ENCODE measurements at regions not wholly inside any gene's neighbourhood (a gene's known extent, or its start where the extent isn't known, plus 50 kb on each side); places are given as distances from the start of the nearest gene placed in this dataset.
"Not testable (repeated sequence)": the region's sequence is repeated elsewhere in the genome, so short reads cannot be mapped to it uniquely, and the experiment has no call there.

DNA sequence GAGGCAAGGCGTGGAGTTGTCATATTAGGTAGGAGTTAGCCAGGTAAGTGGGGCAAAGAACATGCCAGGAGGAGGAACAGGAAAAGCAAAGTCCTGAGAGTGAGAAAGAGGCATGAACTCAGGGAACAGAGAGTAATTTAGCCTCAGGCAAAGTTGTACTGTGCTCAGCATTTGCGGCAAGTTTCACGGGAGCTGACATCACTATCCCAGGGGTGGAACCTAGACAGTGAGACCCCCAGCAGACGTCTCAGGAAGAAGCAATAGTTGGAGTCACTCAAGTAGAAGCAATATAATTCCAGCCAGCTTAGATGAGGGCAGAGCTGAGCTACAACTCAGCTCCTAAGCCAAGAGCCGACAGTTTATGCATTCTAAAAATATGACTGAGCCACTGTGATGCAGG is 426.0 kb upstream of the ISX start:
- ChIA-PET CTCF (no interaction called here), POLR2A (no interaction called here)
- H3K4me3 Mint-ChIP-seq, result no peak overlapping the region
- no peaks in the 10 kb centered on the region for H3K9me3 Mint-ChIP-seq
- no peaks in the 10 kb centered on the region for H3K36me3 Mint-ChIP-seq
- peaks cover 14% of the 10 kb centered on the region for H3K4me1 Mint-ChIP-seq
- TF ChIP-seq NFYB (CRISPR knock-in tag; conservative IDR thresholded peaks at IDR 0.05; ENCODE audit: low read depth) (no peak), ZNF232 (CRISPR knock-in tag; IDR thresholded peaks at IDR 0.05) (no peak), JUN (CRISPR knock-in tag; IDR thresholded peaks at IDR 0.05) (no peak), TEAD4 (CRISPR knock-in tag; IDR thresholded peaks at IDR 0.05) (no peak), NFATC4 (CRISPR knock-in tag; IDR thresholded peaks at IDR 0.05) (no peak), GABPB1 (CRISPR knock-in tag; IDR thresholded peaks at IDR 0.05) (no peak)
- TF ChIP-seq, protein P1, sequence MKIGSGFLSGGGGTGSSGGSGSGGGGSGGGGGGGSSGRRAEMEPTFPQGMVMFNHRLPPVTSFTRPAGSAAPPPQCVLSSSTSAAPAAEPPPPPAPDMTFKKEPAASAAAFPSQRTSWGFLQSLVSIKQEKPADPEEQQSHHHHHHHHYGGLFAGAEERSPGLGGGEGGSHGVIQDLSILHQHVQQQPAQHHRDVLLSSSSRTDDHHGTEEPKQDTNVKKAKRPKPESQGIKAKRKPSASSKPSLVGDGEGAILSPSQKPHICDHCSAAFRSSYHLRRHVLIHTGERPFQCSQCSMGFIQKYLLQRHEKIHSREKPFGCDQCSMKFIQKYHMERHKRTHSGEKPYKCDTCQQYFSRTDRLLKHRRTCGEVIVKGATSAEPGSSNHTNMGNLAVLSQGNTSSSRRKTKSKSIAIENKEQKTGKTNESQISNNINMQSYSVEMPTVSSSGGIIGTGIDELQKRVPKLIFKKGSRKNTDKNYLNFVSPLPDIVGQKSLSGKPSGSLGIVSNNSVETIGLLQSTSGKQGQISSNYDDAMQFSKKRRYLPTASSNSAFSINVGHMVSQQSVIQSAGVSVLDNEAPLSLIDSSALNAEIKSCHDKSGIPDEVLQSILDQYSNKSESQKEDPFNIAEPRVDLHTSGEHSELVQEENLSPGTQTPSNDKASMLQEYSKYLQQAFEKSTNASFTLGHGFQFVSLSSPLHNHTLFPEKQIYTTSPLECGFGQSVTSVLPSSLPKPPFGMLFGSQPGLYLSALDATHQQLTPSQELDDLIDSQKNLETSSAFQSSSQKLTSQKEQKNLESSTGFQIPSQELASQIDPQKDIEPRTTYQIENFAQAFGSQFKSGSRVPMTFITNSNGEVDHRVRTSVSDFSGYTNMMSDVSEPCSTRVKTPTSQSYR (CRISPR knock-in tag; IDR thresholded peaks at IDR 0.05), result no peak
- TF ChIP-seq, protein P2, sequence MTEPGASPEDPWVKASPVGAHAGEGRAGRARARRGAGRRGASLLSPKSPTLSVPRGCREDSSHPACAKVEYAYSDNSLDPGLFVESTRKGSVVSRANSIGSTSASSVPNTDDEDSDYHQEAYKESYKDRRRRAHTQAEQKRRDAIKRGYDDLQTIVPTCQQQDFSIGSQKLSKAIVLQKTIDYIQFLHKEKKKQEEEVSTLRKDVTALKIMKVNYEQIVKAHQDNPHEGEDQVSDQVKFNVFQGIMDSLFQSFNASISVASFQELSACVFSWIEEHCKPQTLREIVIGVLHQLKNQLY (CRISPR knock-in tag; IDR thresholded peaks at IDR 0.05), result no peak
- no peaks in the 10 kb centered on the region; the same call in none of the 2 replicates for H3K27me3 Mint-ChIP-seq (ENCODE audit: low read depth)
- DNase-seq (ENCODE audit: low spot score), result no peak
- ATAC-seq, result no peak
- no peak overlapping the region for H3K27ac Mint-ChIP-seq

DNA sequence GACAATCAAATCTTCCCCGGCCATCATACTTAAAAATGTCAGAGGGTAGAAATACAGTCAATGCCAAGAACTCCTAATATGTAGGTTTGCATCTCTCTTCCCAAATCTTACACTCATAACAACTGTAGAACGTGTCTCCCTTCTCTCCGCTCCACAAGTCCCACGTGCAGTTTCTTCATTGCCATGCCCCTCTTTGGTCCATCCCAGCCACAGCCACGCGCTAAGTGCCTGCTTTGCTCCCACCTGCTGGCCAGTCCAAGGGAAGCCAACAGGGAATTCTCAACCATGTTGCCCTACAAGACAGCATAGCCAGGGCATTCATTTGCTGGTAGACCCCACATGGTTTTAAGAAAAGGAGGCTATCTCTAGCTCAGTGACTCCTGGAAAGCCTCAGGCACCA is 420.6 kb upstream of the ISX start:
- Mint-ChIP-seq H3K27ac (no peak overlapping the region), H3K27me3 (ENCODE audit: low read depth) (no peaks in the 10 kb centered on the region; the same call in 1 of the 2 replicates), H3K4me3 (no peak overlapping the region), H3K4me1 (no peaks in the 10 kb centered on the region), H3K36me3 (no peaks in the 10 kb centered on the region), H3K9me3 (no peaks in the 10 kb centered on the region)
- CTCF ChIA-PET, result interaction anchor here (0.6 kb wide), 1 partner anchor 277 kb away, joined by 3 read pairs; no protein-coding TSS in a partner anchor
- POLR2A ChIA-PET, result no interaction called here
- TF ChIP-seq ELF4 (CRISPR knock-in tag; IDR thresholded peaks at IDR 0.05; ENCODE audit: low read depth) (no peak), NFATC4 (CRISPR knock-in tag; IDR thresholded peaks at IDR 0.05) (no peak)
- TF ChIP-seq, protein P3, sequence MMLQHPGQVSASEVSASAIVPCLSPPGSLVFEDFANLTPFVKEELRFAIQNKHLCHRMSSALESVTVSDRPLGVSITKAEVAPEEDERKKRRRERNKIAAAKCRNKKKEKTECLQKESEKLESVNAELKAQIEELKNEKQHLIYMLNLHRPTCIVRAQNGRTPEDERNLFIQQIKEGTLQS (CRISPR knock-in tag; conservative IDR thresholded peaks at IDR 0.05), result no peak
- peak; percentile 86 for ATAC-seq
- DNase-seq (ENCODE audit: low spot score), result peak; percentile 49

DNA sequence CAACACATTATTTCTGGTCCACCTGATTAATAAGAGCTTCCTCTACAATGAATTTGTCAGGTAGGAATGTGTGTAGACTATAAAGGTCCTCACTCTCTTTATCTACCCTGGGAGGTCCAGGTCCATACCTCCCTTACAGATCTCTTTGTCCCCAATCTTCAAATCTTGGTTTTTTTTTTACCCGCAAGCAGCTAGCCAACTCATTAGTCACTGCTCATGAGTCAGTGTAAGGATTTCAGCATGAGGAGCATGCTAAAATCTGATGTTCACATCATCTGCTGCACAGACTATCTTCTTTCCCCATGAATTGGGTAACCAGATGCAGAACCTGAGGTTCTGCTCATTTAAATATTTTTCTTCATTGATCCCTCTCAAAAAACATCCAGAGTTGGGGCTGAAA is 397.0 kb upstream of the ISX start:
- no peak for DNase-seq (ENCODE audit: low spot score)
- Mint-ChIP-seq H3K27ac (no peak overlapping the region), H3K9me3 (peaks cover 18% of the 10 kb centered on the region), H3K27me3 (ENCODE audit: low read depth) (no peaks in the 10 kb centered on the region), H3K4me1 (no peaks in the 10 kb centered on the region), H3K36me3 (no peaks in the 10 kb centered on the region), H3K4me3 (no peak overlapping the region)
- no peak for ATAC-seq
- TF ChIP-seq, protein P4, sequence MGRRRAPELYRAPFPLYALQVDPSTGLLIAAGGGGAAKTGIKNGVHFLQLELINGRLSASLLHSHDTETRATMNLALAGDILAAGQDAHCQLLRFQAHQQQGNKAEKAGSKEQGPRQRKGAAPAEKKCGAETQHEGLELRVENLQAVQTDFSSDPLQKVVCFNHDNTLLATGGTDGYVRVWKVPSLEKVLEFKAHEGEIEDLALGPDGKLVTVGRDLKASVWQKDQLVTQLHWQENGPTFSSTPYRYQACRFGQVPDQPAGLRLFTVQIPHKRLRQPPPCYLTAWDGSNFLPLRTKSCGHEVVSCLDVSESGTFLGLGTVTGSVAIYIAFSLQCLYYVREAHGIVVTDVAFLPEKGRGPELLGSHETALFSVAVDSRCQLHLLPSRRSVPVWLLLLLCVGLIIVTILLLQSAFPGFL (CRISPR knock-in tag; IDR thresholded peaks at IDR 0.05; ENCODE audit: borderline replicate concordance), result no peak
- TF ChIP-seq, protein P5, sequence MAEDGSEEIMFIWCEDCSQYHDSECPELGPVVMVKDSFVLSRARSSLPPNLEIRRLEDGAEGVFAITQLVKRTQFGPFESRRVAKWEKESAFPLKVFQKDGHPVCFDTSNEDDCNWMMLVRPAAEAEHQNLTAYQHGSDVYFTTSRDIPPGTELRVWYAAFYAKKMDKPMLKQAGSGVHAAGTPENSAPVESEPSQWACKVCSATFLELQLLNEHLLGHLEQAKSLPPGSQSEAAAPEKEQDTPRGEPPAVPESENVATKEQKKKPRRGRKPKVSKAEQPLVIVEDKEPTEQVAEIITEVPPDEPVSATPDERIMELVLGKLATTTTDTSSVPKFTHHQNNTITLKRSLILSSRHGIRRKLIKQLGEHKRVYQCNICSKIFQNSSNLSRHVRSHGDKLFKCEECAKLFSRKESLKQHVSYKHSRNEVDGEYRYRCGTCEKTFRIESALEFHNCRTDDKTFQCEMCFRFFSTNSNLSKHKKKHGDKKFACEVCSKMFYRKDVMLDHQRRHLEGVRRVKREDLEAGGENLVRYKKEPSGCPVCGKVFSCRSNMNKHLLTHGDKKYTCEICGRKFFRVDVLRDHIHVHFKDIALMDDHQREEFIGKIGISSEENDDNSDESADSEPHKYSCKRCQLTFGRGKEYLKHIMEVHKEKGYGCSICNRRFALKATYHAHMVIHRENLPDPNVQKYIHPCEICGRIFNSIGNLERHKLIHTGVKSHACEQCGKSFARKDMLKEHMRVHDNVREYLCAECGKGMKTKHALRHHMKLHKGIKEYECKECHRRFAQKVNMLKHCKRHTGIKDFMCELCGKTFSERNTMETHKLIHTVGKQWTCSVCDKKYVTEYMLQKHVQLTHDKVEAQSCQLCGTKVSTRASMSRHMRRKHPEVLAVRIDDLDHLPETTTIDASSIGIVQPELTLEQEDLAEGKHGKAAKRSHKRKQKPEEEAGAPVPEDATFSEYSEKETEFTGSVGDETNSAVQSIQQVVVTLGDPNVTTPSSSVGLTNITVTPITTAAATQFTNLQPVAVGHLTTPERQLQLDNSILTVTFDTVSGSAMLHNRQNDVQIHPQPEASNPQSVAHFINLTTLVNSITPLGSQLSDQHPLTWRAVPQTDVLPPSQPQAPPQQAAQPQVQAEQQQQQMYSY (CRISPR knock-in tag; IDR thresholded peaks at IDR 0.05), result no peak
- no peak for TF ChIP-seq NFE2L1 (CRISPR knock-in tag; IDR thresholded peaks at IDR 0.05)
- TF ChIP-seq SP1 (CRISPR knock-in tag; conservative IDR thresholded peaks at IDR 0.05), result no peak
- TF ChIP-seq, protein P6, sequence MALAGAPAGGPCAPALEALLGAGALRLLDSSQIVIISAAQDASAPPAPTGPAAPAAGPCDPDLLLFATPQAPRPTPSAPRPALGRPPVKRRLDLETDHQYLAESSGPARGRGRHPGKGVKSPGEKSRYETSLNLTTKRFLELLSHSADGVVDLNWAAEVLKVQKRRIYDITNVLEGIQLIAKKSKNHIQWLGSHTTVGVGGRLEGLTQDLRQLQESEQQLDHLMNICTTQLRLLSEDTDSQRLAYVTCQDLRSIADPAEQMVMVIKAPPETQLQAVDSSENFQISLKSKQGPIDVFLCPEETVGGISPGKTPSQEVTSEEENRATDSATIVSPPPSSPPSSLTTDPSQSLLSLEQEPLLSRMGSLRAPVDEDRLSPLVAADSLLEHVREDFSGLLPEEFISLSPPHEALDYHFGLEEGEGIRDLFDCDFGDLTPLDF (CRISPR knock-in tag; IDR thresholded peaks at IDR 0.05), result no peak
- TF ChIP-seq, protein P7, sequence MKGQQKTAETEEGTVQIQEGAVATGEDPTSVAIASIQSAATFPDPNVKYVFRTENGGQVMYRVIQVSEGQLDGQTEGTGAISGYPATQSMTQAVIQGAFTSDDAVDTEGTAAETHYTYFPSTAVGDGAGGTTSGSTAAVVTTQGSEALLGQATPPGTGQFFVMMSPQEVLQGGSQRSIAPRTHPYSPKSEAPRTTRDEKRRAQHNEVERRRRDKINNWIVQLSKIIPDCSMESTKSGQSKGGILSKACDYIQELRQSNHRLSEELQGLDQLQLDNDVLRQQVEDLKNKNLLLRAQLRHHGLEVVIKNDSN (CRISPR knock-in tag; IDR thresholded peaks at IDR 0.05), result no peak
- no peak for TF ChIP-seq FOXP1 (CRISPR knock-in tag; IDR thresholded peaks at IDR 0.05; ENCODE audit: borderline replicate concordance)
- no peak for TF ChIP-seq ZNF671 (CRISPR knock-in tag; IDR thresholded peaks at IDR 0.05)
- no peak for TF ChIP-seq CBFB (CRISPR knock-in tag; IDR thresholded peaks at IDR 0.05; ENCODE audit: low read depth)
- TF ChIP-seq KAT7 (CRISPR knock-in tag; IDR thresholded peaks at IDR 0.05; ENCODE audit: borderline replicate concordance), result no peak
- ChIA-PET CTCF (interaction anchor here (0.6 kb wide), 1 partner anchor 343 kb away, joined by 3 read pairs; no protein-coding TSS in a partner anchor), POLR2A (no interaction called here)

DNA sequence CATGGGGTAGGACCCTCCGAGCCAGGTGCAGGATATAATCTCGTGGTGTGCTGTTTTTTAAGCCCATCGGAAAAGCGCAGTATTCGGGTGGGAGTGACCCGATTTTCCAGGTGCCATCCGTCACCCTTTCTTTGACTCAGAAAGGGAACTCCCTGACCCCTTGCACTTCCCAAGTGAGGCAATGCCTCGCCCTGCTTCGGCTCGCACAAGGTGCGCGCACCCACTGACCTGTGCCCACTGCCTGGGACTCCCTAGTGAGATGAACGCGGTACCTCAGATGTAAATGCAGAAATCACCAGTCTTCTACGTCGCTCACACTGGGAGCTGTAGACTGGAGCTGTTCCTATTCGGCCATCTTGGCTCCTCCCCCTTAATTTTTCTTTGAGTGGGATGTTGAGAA is 382.9 kb upstream of the ISX start:
- ATAC-seq; H3K27me3 Mint-ChIP-seq (ENCODE audit: low read depth); H3K4me1 Mint-ChIP-seq; CTCF ChIA-PET; H3K27ac Mint-ChIP-seq; H3K36me3 Mint-ChIP-seq; POLR2A ChIA-PET; H3K9me3 Mint-ChIP-seq; DNase-seq (ENCODE audit: low spot score): not testable (repeated sequence)
- peak overlapping the region; percentile 53 for H3K4me3 Mint-ChIP-seq

Data from WTC11 (cell line).